Endothelial cell (in vitro differentiated cells): ENCODE measurements at regions not wholly inside any gene's neighbourhood (a gene's known extent, or its start where the extent isn't known, plus 50 kb on each side); places are given as distances from the start of the nearest gene placed in this dataset.

ENCODE experiments used
- DNase-seq: peaks from one replicate; pipeline ENCODE4 v3.0.0; 2021; ENCODE audit warnings: low spot score
- H3K27ac Mint-ChIP-seq: one replicate; pipeline ENCODE4 v1.8.0; 2021; ENCODE audit warnings: mixed read lengths, inconsistent platforms; ENCODE audit not compliant: unreplicated experiment
- H3K27me3 Mint-ChIP-seq: one replicate; pipeline ENCODE4 v1.8.0; 2021; ENCODE audit warnings: mild to moderate bottlenecking, moderate library complexity, mixed read lengths, inconsistent platforms; ENCODE audit not compliant: unreplicated experiment
- H3K36me3 Mint-ChIP-seq: one replicate; pipeline ENCODE4 v1.8.0; 2021; ENCODE audit warnings: mild to moderate bottlenecking, low read depth, mixed read lengths, inconsistent platforms; ENCODE audit not compliant: unreplicated experiment
- H3K4me1 Mint-ChIP-seq: one replicate; pipeline ENCODE4 v1.8.0; 2021; ENCODE audit warnings: mild to moderate bottlenecking, mixed read lengths, inconsistent platforms; ENCODE audit not compliant: unreplicated experiment
- H3K4me3 Mint-ChIP-seq: one replicate; pipeline ENCODE4 v1.8.0; 2021; ENCODE audit warnings: mild to moderate bottlenecking, mixed read lengths, inconsistent platforms; ENCODE audit not compliant: unreplicated experiment
- H3K9me3 Mint-ChIP-seq: one replicate; pipeline ENCODE4 v1.8.0; 2021; ENCODE audit warnings: mixed read lengths, inconsistent platforms; ENCODE audit not compliant: unreplicated experiment
- CTCF ChIP-seq: fragments of 200-600 bp; sonication (generic); IDR thresholded peaks from one replicate; pipeline ENCODE4 v1.5.0; 2021; ENCODE audit warnings: antibody characterized with exemption; ENCODE audit not compliant: unreplicated experiment

DNA sequence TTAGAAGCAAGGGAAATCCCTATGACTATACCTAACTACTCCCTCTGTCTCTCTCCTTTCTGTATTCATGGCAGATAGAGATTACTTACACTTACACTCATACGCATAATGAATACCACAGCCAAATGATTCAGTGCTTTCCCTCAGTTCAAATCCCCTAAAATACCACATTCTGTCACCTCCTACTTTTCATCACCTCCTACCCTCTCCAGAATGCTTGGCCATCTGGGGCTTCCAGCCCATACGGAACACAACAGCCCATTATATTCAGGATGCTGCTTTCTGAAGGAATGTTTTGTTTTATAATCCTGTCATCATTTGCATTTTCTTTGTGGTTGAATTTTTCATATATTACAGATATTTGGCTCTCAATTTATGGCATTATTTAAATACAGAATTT, 361.6 kb downstream of the GRIA2 start:
- DNase-seq = no peak
- Mint-ChIP-seq H3K36me3 (no peaks in the 10 kb centered on the region), H3K27me3 (no peaks in the 10 kb centered on the region), H3K9me3 (no peaks in the 10 kb centered on the region), H3K27ac (no peak overlapping the region), H3K4me1 (no peaks in the 10 kb centered on the region), H3K4me3 (no peak overlapping the region)
- no peak for TF ChIP-seq CTCF

DNA sequence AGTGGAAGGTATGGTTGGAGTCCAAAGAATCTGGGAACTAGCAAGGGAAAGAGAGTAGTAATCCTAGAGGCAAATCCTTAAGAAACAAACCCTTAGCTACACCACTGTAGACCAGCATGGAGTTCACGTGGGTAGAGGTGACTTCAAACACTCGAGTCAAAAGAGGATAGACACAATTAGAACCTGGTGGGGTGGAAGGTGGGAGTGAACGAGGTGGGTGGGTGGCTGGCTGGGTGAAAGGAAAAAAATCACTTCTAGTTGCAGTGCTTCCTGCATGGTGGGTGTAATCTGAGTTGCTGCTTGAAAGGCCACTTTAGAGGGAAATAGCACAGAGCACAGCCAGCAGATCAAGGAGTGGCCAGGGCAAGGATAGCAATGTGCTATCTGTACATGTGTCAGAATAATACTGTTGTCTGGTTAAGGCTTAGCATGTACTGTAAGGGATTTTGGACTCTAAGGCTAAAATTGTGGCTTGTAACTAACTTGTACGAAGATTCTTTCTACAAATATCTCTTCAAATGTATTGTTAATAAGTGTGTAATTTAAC, 356.2 kb downstream of the GRIA2 start:
- H3K4me1 Mint-ChIP-seq = no peaks in the 10 kb centered on the region
- no peak overlapping the region for H3K27ac Mint-ChIP-seq
- no peak for TF ChIP-seq CTCF
- no peaks in the 10 kb centered on the region for H3K36me3 Mint-ChIP-seq
- H3K4me3 Mint-ChIP-seq = no peak overlapping the region
- H3K9me3 Mint-ChIP-seq = no peaks in the 10 kb centered on the region
- H3K27me3 Mint-ChIP-seq = no peaks in the 10 kb centered on the region
- DNase-seq = no peak

DNA sequence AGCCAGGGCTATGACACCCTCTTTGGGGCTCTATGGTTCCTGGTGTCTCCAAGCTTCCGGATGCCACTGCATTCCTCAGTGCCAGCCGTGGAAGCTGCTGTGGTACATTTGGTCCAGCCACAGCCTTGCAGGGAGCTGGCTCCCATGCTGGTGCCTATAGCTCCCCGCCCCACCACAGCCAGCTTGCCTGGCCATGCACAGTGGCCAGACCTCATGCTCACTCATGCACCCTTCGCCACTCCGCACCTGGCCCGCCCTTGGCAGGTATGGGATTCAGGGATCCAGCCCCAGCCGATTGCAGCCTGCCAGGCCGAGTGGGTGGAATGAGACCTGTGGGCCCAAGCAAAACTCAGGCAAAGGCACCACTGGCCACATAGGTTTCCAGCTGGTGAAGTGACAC, 354.8 kb downstream of the GRIA2 start:
- H3K4me1 Mint-ChIP-seq = no peaks in the 10 kb centered on the region
- TF ChIP-seq CTCF = no peak

GRCh38 chr4:157574606-157575005, 354.1 kb downstream of the GRIA2 start:
- TF ChIP-seq CTCF = no peak
- Mint-ChIP-seq H3K27ac (no peak overlapping the region), H3K4me1 (no peaks in the 10 kb centered on the region), H3K9me3 (no peaks in the 10 kb centered on the region), H3K4me3 (no peak overlapping the region), H3K36me3 (no peaks in the 10 kb centered on the region), H3K27me3 (no peaks in the 10 kb centered on the region)
- no peak for DNase-seq

More for the DNA sequence above, 354.8 kb downstream of the GRIA2 start:
- Mint-ChIP-seq H3K27ac (no peak overlapping the region), H3K27me3 (no peaks in the 10 kb centered on the region), H3K9me3 (no peaks in the 10 kb centered on the region), H3K4me3 (no peak overlapping the region), H3K36me3 (no peaks in the 10 kb centered on the region)
- DNase-seq = no peak

GRCh38 chr4:157572951-157573350, 352.4 kb downstream of the GRIA2 start:
- DNase-seq = no peak
- Mint-ChIP-seq H3K4me3 (no peak overlapping the region), H3K4me1 (no peaks in the 10 kb centered on the region), H3K27ac (no peak overlapping the region), H3K36me3 (no peaks in the 10 kb centered on the region), H3K27me3 (no peaks in the 10 kb centered on the region), H3K9me3 (no peaks in the 10 kb centered on the region)
- no peak for TF ChIP-seq CTCF
